Inflammatory macrophage (primary cell): ENCODE measurements at regions not wholly inside any gene's neighbourhood (a gene's known extent, or its start where the extent isn't known, plus 50 kb on each side); places are given as distances from the start of the nearest gene placed in this dataset.
A peak's percentile ranks its signal among the peaks of the same experiment; 100 is the strongest.

Experiments used
- DNase-seq, 2 donors: peaks; one replicate each; pipeline ENCODE4 v3.0.0-alpha.2; 2020 to 2022

- DNase-seq: no peak
Measured at GRCh38 chr1:17933501-17933900, 174.1 kb upstream of the IGSF21 start.

GRCh38 chr1:17933971-17934370 lies 173.6 kb upstream of the IGSF21 start:
- DNase-seq: no peak

- no peak for DNase-seq
Measured at GRCh38 chr1:17935230-17935629, 172.4 kb upstream of the IGSF21 start.

- DNase-seq: no peak
Measured at GRCh38 chr1:17941431-17942189, 166.0 kb upstream of the IGSF21 start.

- no peak for DNase-seq
Measured at GRCh38 chr1:17943506-17943905, 164.1 kb upstream of the IGSF21 start.

- DNase-seq: no peak
Measured at GRCh38 chr1:17944646-17945045, 163.0 kb upstream of the IGSF21 start.

GRCh38 chr1:17946434-17946833 lies 161.2 kb upstream of the IGSF21 start:
- no peak for DNase-seq

GRCh38 chr1:17948594-17948993 lies 159.0 kb upstream of the IGSF21 start:
- DNase-seq: no peak

- DNase-seq: no peak
Measured at GRCh38 chr1:17949511-17949910, 158.1 kb upstream of the IGSF21 start.

- DNase-seq: no peak
Measured at GRCh38 chr1:17950728-17951127, 156.9 kb upstream of the IGSF21 start.

GRCh38 chr1:17952506-17952905 lies 155.1 kb upstream of the IGSF21 start:
- DNase-seq: no peak

- no peak for DNase-seq
Measured at GRCh38 chr1:17953921-17954320, 153.7 kb upstream of the IGSF21 start.

- no peak for DNase-seq
Measured at GRCh38 chr1:17955302-17956285, 152.0 kb upstream of the IGSF21 start.

GRCh38 chr1:17957588-17958267 lies 149.9 kb upstream of the IGSF21 start:
- DNase-seq: no peak

- peak in 1 of 2 donors; percentile 23 for DNase-seq
Measured at GRCh38 chr1:17958704-17959103, 148.9 kb upstream of the IGSF21 start.

- DNase-seq: no peak
Measured at GRCh38 chr1:17963513-17963912, 144.1 kb upstream of the IGSF21 start.

- DNase-seq: no peak
Measured at GRCh38 chr1:17965515-17966100, 142.0 kb upstream of the IGSF21 start.

GRCh38 chr1:17966341-17966740 lies 141.3 kb upstream of the IGSF21 start:
- no peak for DNase-seq

GRCh38 chr1:17967623-17968255 lies 139.9 kb upstream of the IGSF21 start:
- DNase-seq: no peak

- DNase-seq: no peak
Measured at GRCh38 chr1:17970757-17971156, 136.8 kb upstream of the IGSF21 start.

- no peak for DNase-seq
Measured at GRCh38 chr1:17973694-17974093, 133.9 kb upstream of the IGSF21 start.

GRCh38 chr1:17976854-17977253 lies 130.7 kb upstream of the IGSF21 start:
- no peak for DNase-seq
